ENCODE measurements at regions not wholly inside any gene's neighbourhood (a gene's known extent, or its start where the extent isn't known, plus 50 kb on each side); places are given as distances from the start of the nearest gene placed in this dataset.

DNA sequence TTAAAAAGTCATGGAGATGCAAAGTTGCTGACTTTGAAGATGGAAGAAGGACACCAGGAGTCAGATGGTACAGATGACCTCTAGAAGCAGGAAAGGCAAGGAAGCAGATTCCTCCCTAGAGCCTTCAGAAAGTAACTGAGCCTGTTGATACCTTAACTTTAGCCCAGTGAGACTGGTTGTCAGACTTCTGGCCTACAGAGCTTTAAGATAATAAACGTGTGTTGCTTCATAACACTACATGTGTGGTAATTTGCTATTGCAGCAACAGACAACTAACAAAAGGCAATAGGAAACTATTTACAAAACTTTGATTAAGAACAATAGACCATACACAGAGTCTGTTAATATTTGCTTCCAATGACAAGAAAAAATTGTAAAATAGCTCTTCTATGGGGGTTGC, 102.0 kb upstream of the USP38 start:
- DNase-seq (ENCODE audit: low read depth), result no peak

DNA sequence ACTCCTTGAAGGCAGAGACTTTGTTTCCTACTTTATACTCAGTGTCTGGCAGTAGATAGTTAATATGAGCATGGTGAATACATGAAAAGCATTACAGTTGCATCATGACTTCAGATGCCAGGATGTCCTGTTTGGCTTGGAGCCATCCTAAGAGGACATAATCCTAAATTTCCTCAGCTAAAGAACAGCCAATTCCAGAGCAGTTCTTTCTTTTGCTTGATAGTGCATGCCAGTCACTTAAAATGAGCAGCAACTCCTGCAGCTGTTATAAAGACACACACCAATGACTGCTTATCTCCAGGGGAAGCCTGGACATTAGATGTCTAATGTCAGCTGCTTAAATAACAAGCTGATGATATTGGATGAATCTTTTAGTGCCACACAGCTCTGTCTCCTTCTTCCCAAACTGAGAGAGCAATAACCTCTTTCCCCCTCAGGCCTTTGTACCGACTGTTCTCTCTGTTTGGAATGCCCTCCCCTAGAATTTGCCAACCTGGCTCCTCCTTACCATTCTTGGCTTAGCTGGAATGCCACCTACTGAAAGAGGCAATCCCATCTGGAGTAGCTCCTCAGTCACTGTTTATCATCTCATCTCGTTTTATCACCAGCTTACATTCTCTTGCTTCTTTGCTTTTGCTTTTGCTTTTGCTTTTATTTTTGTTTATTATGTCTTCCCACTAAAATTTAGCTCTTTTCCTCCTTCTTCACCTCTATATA, 100.8 kb upstream of the USP38 start:
- no peak for DNase-seq (ENCODE audit: low read depth)

DNA sequence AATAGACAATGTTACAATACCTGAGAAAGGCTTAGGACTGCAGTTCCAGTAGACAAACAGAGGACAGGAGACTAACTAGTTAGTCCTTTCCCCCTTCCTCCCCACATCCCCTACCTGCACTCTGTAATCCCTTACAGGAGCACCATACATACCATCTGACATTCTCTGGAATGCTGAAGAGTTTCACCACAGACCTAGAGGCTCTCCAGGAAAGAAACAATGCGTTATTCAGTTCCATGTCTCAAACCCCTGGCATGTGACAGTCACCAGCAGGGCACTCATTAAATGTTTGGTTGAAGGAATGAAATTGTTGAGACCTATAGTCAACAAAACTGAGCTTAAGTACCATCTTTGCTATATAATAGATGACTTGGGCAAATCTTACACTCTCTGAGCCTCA, 100.2 kb upstream of the USP38 start:
- peak; percentile 1 for DNase-seq (ENCODE audit: low read depth)

DNA sequence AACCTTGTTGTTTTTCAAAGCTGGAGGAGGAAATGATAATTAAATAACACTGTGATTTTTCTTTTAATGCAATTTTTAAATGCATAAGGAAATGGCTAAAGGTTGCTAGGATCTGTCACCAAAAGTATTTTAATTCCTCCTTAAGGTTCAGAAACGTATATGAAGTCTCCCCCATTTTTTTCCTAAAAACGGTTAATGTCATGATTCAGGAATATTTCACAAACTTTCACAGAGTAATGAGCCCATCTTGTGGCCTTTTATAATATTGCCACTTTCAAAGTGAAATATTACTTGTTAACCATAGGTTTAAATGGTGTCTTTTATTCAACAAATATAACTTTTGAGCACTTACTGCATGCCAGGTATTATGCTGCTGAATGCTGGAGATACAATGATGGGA, 99.5 kb upstream of the USP38 start:
- DNase-seq (ENCODE audit: low read depth), result no peak

DNA sequence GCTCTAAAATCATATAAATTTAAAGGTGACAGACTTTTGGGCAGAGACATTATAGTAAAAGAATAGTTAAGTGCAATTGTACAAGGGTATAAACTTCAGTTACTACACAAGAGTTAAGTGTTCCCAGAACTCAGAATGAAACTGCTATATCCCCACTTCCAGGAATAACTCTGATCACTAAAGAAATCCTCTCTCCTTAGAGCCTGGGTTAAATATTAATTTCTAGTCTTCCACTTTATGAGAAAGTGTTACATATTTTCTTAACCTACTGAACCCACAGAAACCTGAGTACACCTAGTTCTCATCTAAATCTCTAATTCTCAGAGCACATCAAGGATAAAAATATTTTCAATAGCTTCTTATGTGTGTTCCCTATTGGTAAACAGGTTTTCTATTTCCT, 99.1 kb upstream of the USP38 start:
- no peak for DNase-seq (ENCODE audit: low read depth)

DNA sequence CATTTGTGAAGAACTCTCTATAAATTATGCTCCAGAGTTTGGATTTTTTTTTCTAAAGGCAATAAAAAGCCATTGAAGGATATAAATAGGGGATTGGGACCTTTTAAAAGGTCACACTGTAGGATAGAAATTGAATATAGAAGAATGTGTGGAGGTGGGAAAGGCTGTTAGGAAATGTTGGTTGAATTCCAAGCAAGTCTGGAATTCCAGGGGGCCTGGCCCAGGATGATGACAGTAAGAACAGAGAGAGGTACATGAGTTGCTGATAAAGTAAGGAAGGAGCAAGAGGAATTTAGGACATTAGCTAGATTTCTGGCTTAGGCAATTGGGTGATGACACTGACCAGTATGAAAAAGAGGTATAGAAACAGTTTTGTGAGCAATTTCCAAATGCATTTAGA, 95.4 kb upstream of the USP38 start:
- DNase-seq (ENCODE audit: low read depth), result no peak

DNA sequence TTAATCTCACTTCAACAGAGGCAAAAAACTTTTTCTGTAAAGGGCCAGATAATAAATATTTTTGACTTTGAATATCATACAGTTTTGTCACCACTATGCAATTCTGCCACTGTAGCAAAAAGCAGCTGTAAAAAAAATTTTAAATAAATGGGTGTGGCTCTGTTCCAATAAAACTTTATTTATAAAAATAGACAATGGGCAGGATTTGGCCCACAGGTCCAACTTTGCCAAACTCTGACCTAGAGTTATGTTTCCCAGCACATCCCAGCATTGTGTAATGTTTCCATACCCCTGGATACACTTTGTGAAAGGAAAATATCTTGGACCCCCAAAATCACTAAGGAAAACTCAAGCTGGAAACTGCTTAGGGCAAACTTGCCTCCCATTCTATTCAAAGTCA, 94.9 kb upstream of the USP38 start:
- no peak for DNase-seq (ENCODE audit: low read depth)

DNA sequence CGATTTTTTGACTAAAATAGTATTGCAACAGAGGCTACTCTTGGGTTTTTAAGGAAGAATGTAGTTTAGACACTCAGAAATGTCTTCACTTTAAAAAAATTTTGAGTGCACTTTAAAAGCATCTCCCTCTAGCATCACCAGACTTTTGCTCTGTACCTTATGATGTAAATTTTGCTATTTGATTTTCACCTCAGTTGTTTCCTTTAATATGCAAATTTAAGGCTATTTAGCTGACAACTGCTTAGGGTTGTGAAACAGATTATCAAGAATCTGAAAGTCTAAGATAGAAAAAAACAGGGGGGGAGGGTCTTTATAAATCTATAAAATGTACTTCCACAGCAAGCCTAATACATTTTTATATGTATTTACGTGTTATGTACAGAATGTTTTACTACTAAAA, 92.9 kb upstream of the USP38 start:
- DNase-seq (ENCODE audit: low read depth), result no peak

DNA sequence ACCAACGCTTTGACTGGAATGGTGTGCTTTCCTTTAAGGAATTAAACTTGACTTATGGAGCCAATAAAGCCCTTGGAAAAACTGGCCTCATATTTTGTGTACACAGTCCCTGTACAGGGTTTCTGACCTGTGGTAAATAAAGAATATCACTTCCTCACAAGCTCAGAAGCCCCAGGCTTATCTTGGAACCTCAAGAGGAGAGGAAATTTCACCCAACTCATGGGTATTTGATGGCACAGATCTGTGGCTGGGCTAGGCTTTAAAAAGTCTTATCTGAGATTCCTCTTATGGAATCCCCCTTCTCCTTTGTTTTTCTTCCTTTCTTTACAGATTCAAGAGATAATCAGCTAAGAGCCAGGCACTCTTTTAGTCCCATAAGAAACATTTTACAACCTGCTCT, 89.3 kb upstream of the USP38 start:
- no peak for DNase-seq (ENCODE audit: low read depth)

DNA sequence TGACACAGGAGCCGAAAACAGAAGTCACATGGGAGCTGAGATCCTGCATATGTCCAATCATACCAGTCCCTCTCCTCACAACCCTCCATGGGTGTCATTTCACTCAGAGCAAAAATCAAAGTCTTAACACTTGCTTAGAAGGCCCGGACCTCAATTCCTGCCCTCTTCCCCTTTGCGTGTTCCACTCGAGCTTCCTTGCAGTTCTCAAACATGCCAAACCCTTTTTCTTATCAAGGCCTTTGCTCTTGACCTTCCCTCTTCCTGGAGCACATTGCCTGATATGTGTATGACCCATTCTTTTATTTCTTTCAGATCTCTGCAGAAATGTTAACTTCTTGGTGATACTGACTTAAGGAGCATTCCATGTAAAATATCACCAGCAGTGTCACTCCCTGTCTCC, 87.0 kb upstream of the USP38 start:
- no peak for DNase-seq (ENCODE audit: low read depth)

DNA sequence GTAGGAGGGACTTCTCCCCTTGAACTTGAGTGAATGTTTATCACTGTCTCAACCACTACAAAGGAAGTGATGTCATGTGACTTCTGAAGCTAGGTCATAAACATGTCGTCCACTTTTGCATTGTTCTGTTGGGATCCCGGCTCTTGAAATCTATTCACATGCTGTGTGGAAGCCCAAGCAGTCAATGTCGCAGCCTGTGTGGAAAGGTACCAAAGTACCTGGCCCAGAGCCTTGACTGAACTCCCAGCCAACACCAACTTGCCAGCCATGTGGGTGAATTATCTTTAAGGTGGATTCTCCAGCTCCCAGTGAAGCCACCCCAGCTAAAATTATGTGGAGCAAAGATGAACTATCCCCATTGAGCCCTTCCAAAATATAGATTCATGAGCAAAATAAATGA, 85.0 kb upstream of the USP38 start:
- no peak for DNase-seq (ENCODE audit: low read depth)

DNA sequence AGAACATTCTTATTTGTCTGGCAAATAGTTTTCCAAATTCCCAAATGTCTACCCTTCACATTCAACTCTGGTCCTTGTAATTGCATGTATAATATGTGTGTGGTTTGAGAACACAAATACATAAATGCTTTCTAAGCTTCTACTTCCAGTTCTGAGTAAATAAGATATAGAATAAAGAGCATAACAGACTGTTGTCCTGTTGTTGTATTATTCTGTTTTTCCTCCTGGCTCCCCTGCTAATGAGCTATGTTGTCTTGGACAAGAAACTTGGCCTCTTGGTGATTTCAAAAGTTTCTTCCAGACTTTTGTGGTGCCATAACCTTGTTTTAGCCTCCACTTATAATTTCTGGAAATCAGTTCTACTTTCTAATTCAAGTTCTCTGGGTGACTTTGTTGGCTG, 75.3 kb upstream of the USP38 start:
- no peak for DNase-seq (ENCODE audit: low read depth)

DNA sequence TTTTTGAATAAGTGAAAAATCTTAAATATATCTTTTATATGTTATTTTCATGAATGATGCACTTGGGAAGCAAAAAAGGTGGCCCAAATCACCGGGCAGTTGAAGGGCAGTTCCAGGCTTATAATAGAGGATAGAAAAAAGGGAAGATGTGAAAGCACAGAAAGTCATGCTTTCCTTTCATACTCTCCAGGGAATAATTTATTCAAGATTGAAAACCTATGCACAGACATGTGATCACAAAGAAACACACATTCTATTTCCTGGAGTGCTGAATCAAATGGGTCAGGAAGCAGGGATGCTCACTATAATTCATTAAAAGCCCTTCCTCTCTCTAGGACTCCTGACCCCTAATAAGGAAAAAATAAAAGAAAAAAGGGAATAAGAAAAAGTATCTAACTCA, 66.1 kb upstream of the USP38 start:
- DNase-seq (ENCODE audit: low read depth), result no peak

DNA sequence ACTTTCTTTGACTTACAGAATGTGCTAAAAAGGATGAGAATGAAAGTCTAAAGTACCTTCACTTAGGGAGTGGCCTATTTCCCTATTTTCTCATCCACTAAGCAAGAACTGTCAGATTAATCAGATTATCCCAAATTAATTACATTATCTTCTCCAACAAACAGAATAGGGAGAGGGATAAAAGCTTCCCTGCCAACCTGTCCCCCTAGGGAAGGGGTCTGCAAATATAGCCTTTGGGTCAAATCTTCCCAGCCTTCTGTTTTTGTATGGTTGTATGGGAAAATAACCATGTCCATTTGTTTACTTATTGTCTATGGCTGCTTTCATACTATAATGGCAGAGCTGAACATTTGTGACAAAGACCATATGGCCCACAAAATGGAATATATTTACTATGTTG, 57.1 kb upstream of the USP38 start:
- DNase-seq (ENCODE audit: low read depth), result no peak

DNA sequence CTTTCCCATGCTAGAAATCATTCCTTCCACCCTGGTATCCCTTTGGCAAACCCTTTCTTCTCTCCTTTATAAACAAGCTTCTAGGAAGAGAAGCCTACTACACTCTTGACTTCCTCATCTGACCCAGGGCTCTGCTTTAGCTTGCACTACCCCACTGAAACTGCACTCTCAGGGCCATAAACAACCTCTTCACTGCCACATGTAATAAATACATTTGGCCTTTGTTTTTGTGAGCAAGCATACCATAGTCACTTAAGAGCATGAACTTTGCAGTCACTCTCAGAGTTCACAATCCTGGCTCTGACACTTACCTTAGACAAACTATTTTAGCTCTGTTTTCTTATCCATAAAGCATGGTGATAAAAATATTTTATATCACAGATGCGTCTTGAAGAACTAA, 50.7 kb upstream of the USP38 start:
- DNase-seq (ENCODE audit: low read depth), result no peak
